HepG2 (cell line): ENCODE measurements at regions not wholly inside any gene's neighbourhood (a gene's known extent, or its start where the extent isn't known, plus 50 kb on each side); places are given as distances from the start of the nearest gene placed in this dataset.

Experiments
- BCL6 ChIP-seq: IDR thresholded peaks from 2 replicates; pipeline ENCODE4 v1.6.1; 2016; ENCODE audit warnings: missing genetic modification reagents, missing compliant biosample characterization
- ETV6 ChIP-seq: sonication (generic); formaldehyde crosslinking; conservative IDR thresholded peaks from 2 replicates; pipeline ENCODE4 v1.4.0; 2020; ENCODE audit warnings: missing genetic modification reagents
- MXI1 ChIP-seq: IDR thresholded peaks from 3 replicates; pipeline ENCODE4 v1.6.1; 2012; ENCODE audit warnings: low read depth, low read length, inconsistent platforms, borderline replicate concordance
- NR2C2 ChIP-seq: sonication (generic); formaldehyde crosslinking; IDR thresholded peaks from 2 replicates; pipeline ENCODE4 v1.4.0; 2020; ENCODE audit warnings: missing genetic modification reagents, mild to moderate bottlenecking, moderate library complexity, borderline replicate concordance
- PCBP2 ChIP-seq: fragments of 200-400 bp; formaldehyde crosslinking; optimal IDR thresholded peaks from 2 replicates; pipeline ENCODE3; 2018; ENCODE audit warnings: low read length, low read depth; ENCODE audit not compliant: poor library complexity, severe bottlenecking
- POLR2AphosphoS5 ChIP-seq: IDR thresholded peaks from 2 replicates; pipeline ENCODE4 v1.6.1; 2012; ENCODE audit warnings: low read depth, low read length
- SMYD3 ChIP-seq: sonication (generic); formaldehyde crosslinking; IDR thresholded peaks from 2 replicates; pipeline ENCODE4 v1.8.1; 2023; ENCODE audit warnings: mild to moderate bottlenecking, missing genetic modification reagents
- ZNF121 ChIP-seq: sonication (generic); formaldehyde crosslinking; IDR thresholded peaks from 2 replicates; pipeline ENCODE4 v1.5.0; 2020; ENCODE audit warnings: mild to moderate bottlenecking, missing genetic modification reagents
- TF ChIP-seq, protein P1 (sequence below), 2 experiments: sonication (generic) in 1 of 2; formaldehyde crosslinking in 1 of 2; IDR thresholded peaks; 2 replicates each; pipeline versions ENCODE4 v1.5.1 to v1.6.1; 2011 to 2020; ENCODE audit warnings: borderline replicate concordance in 1 of 2, low read depth in 1 of 2, low read length in 1 of 2, mild to moderate bottlenecking in 1 of 2, missing genetic modification reagents in 1 of 2, moderate library complexity in 1 of 2

DNA sequence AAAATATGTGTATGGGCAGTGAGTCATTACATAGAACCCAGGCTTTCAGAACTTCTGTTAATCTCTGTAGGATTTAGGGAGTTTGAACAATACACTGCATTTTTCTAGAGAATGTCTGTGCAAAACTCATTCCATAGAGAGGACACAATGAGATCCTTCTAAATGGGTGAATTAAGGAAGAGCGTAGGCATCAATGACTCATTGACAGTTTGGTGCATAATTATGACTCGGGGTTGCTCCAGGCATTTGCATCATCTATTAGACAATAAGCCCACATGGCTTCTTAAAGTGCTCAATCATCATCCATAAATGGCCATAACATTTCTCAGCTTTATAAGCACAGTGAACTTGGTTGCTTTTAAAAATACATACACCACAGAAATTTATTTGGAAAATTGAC lies 625.5 kb downstream of the CDH26 start:
- TF ChIP-seq ETV6 (CRISPR knock-in tag) (no peak), PCBP2 (no peak), MXI1 (no peak), BCL6 (no peak), POLR2AphosphoS5 (no peak), NR2C2 (CRISPR knock-in tag) (no peak), SMYD3 (CRISPR knock-in tag) (no peak), ZNF121 (CRISPR knock-in tag) (no peak)
- TF ChIP-seq, protein P1, sequence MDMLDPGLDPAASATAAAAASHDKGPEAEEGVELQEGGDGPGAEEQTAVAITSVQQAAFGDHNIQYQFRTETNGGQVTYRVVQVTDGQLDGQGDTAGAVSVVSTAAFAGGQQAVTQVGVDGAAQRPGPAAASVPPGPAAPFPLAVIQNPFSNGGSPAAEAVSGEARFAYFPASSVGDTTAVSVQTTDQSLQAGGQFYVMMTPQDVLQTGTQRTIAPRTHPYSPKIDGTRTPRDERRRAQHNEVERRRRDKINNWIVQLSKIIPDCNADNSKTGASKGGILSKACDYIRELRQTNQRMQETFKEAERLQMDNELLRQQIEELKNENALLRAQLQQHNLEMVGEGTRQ (IDR thresholded peaks at IDR 0.05; ENCODE audit: low read depth, low read length) = no peak
- TF ChIP-seq, protein P1 (CRISPR knock-in tag; IDR thresholded peaks at IDR 0.05; ENCODE audit: borderline replicate concordance) = no peak
